ENCODE measurements at regions not wholly inside any gene's neighbourhood (a gene's known extent, or its start where the extent isn't known, plus 50 kb on each side); places are given as distances from the start of the nearest gene placed in this dataset.
"Not testable (repeated sequence)": the region's sequence is repeated elsewhere in the genome, so short reads cannot be mapped to it uniquely, and the experiment has no call there.

- no peaks in the 10 kb centered on the region for H3K4me1 ChIP-seq (ENCODE audit: control insufficient read depth, extremely low read depth, insufficient read depth, low read length)
- H3K79me2 ChIP-seq (ENCODE audit: control insufficient read depth, insufficient read depth, low read length): no peaks in the 10 kb centered on the region
- no peak for DNase-seq (ENCODE audit: low read depth in 2 of 2)
- no peaks in the 10 kb centered on the region for H3K27me3 ChIP-seq (ENCODE audit: control insufficient read depth, insufficient read depth, low read length)
- H4K20me1 ChIP-seq (ENCODE audit: control insufficient read depth, extremely low read depth, insufficient read depth, low read length): no peaks in the 10 kb centered on the region
- no peak for TF ChIP-seq CTCF (conservative IDR thresholded peaks at IDR 0.05 in 1 of 2, IDR thresholded peaks at IDR 0.05 in 1 of 2; ENCODE audit: low read depth in 1 of 2, low read length in 2 of 2)
- TF ChIP-seq EZH2 (IDR thresholded peaks at IDR 0.05; ENCODE audit: low read length, missing control alignments): no peak
- no peaks in the 10 kb centered on the region for H3K9me3 ChIP-seq (ENCODE audit: control insufficient read depth, insufficient read depth, low read depth, low read length)
- no peak overlapping the region for H3K4me2 ChIP-seq (ENCODE audit: extremely low read depth, insufficient read depth, low read length)
- H3K27ac ChIP-seq (ENCODE audit: insufficient read depth, low read length): no peak overlapping the region
- no peak overlapping the region for H3K4me3 ChIP-seq (replicated peaks in 1 of 4; ENCODE audit: control extremely low read depth in 1 of 4, insufficient read depth in 1 of 4, low read depth in 3 of 4, low read length in 4 of 4)
- H3K9ac ChIP-seq (ENCODE audit: insufficient read depth, low read length): no peak overlapping the region
- no peak overlapping the region for H2AFZ ChIP-seq (ENCODE audit: low read length)
- no peaks in the 10 kb centered on the region for H3K36me3 ChIP-seq (ENCODE audit: control insufficient read depth, insufficient read depth, low read length)
Observed at GRCh38 chr7:155938129-155938528, 125.9 kb upstream of the SHH start.

GRCh38 chr7:155935726-155936125 lies 123.5 kb upstream of the SHH start:
- Histone ChIP-seq H3K36me3 (ENCODE audit: control insufficient read depth, insufficient read depth, low read length) (no peaks in the 10 kb centered on the region), H3K9me3 (ENCODE audit: control insufficient read depth, insufficient read depth, low read depth, low read length) (no peaks in the 10 kb centered on the region), H3K27me3 (ENCODE audit: control insufficient read depth, insufficient read depth, low read length) (no peaks in the 10 kb centered on the region), H4K20me1 (ENCODE audit: control insufficient read depth, extremely low read depth, insufficient read depth, low read length) (no peaks in the 10 kb centered on the region), H3K9ac (ENCODE audit: insufficient read depth, low read length) (no peak overlapping the region), H3K79me2 (ENCODE audit: control insufficient read depth, insufficient read depth, low read length) (no peaks in the 10 kb centered on the region), H3K4me3 (replicated peaks in 1 of 4; ENCODE audit: control extremely low read depth in 1 of 4, insufficient read depth in 1 of 4, low read depth in 3 of 4, low read length in 4 of 4) (no peak overlapping the region), H3K4me1 (ENCODE audit: control insufficient read depth, extremely low read depth, insufficient read depth, low read length) (no peaks in the 10 kb centered on the region), H2AFZ (ENCODE audit: low read length) (no peak overlapping the region), H3K4me2 (ENCODE audit: extremely low read depth, insufficient read depth, low read length) (no peak overlapping the region), H3K27ac (ENCODE audit: insufficient read depth, low read length) (no peak overlapping the region)
- TF ChIP-seq CTCF (conservative IDR thresholded peaks at IDR 0.05 in 1 of 2, IDR thresholded peaks at IDR 0.05 in 1 of 2; ENCODE audit: low read depth in 1 of 2, low read length in 2 of 2): no peak
- TF ChIP-seq EZH2 (IDR thresholded peaks at IDR 0.05; ENCODE audit: low read length, missing control alignments): no peak
- DNase-seq (ENCODE audit: low read depth in 2 of 2): no peak

- Histone ChIP-seq H3K36me3 (ENCODE audit: control insufficient read depth, insufficient read depth, low read length) (no peaks in the 10 kb centered on the region), H3K4me2 (ENCODE audit: extremely low read depth, insufficient read depth, low read length) (no peak overlapping the region), H2AFZ (ENCODE audit: low read length) (no peak overlapping the region), H4K20me1 (ENCODE audit: control insufficient read depth, extremely low read depth, insufficient read depth, low read length) (no peaks in the 10 kb centered on the region), H3K4me1 (ENCODE audit: control insufficient read depth, extremely low read depth, insufficient read depth, low read length) (no peaks in the 10 kb centered on the region), H3K27ac (ENCODE audit: insufficient read depth, low read length) (no peak overlapping the region), H3K9me3 (ENCODE audit: control insufficient read depth, insufficient read depth, low read depth, low read length) (no peaks in the 10 kb centered on the region), H3K27me3 (ENCODE audit: control insufficient read depth, insufficient read depth, low read length) (no peaks in the 10 kb centered on the region), H3K9ac (ENCODE audit: insufficient read depth, low read length) (no peak overlapping the region), H3K4me3 (replicated peaks in 1 of 4; ENCODE audit: control extremely low read depth in 1 of 4, insufficient read depth in 1 of 4, low read depth in 3 of 4, low read length in 4 of 4) (no peak overlapping the region), H3K79me2 (ENCODE audit: control insufficient read depth, insufficient read depth, low read length) (no peaks in the 10 kb centered on the region)
- TF ChIP-seq EZH2 (IDR thresholded peaks at IDR 0.05; ENCODE audit: low read length, missing control alignments) (no peak), CTCF (conservative IDR thresholded peaks at IDR 0.05 in 1 of 2, IDR thresholded peaks at IDR 0.05 in 1 of 2; ENCODE audit: low read depth in 1 of 2, low read length in 2 of 2) (no peak)
- DNase-seq (ENCODE audit: low read depth in 2 of 2): no peak
Observed at GRCh38 chr7:155935005-155935557, 122.8 kb upstream of the SHH start.

GRCh38 chr7:155932324-155932723 lies 120.1 kb upstream of the SHH start:
- H3K4me2 ChIP-seq (ENCODE audit: extremely low read depth, insufficient read depth, low read length); H3K4me1 ChIP-seq (ENCODE audit: control insufficient read depth, extremely low read depth, insufficient read depth, low read length); H3K79me2 ChIP-seq (ENCODE audit: control insufficient read depth, insufficient read depth, low read length); H3K4me3 ChIP-seq (replicated peaks in 1 of 4; ENCODE audit: control extremely low read depth in 1 of 4, insufficient read depth in 1 of 4, low read depth in 3 of 4, low read length in 4 of 4); H3K36me3 ChIP-seq (ENCODE audit: control insufficient read depth, insufficient read depth, low read length); H4K20me1 ChIP-seq (ENCODE audit: control insufficient read depth, extremely low read depth, insufficient read depth, low read length); H2AFZ ChIP-seq (ENCODE audit: low read length); H3K27ac ChIP-seq (ENCODE audit: insufficient read depth, low read length); H3K9ac ChIP-seq (ENCODE audit: insufficient read depth, low read length); H3K9me3 ChIP-seq (ENCODE audit: control insufficient read depth, insufficient read depth, low read depth, low read length); DNase-seq (ENCODE audit: low read depth in 2 of 2); H3K27me3 ChIP-seq (ENCODE audit: control insufficient read depth, insufficient read depth, low read length): not testable (repeated sequence)
